Adrenal gland (tissue), 9 donors: ENCODE measurements at regions not wholly inside any gene's neighbourhood (a gene's known extent, or its start where the extent isn't known, plus 50 kb on each side); places are given as distances from the start of the nearest gene placed in this dataset.

Source experiments
- DNase-seq, 7 donors: peaks; one replicate each; pipeline ENCODE4 v3.0.0-alpha.2; 2019 to 2020
- H3K27ac ChIP-seq, 5 donors: fragments of 200-600 bp; sonication (generic) in 4 of 5; 1 replicate in 3 of 5; 2 replicates in 2 of 5; pipeline versions ENCODE4 v1.5.1 to v1.8.0; 2016 to 2020; ENCODE audit warnings: mild to moderate bottlenecking in 1 of 5
- H3K27me3 ChIP-seq: fragments of 200-600 bp; 2 replicates; pipeline ENCODE4 v1.8.0; 2021
- H3K36me3 ChIP-seq, 2 donors: fragments of 200-600 bp; replicated peaks in 1 of 2; 1 replicate in 1 of 2; 2 replicates in 1 of 2; pipeline versions ENCODE4 v1.5.1 to v1.8.0; 2018 to 2022
- H3K4me1 ChIP-seq, 2 donors: fragments of 200-600 bp; replicated peaks in 1 of 2; 1 replicate in 1 of 2; 2 replicates in 1 of 2; pipeline versions ENCODE4 v1.5.1 to v1.8.0; 2018 to 2021
- H3K4me3 ChIP-seq, 4 donors: fragments of 200-600 bp; sonication (generic) in 3 of 4; one replicate each; pipeline ENCODE4 v1.5.1; 2016 to 2018
- H3K9me3 ChIP-seq, 3 donors: fragments of 200-600 bp; sonication (generic) in 1 of 3; replicated peaks in 1 of 3; 1 replicate in 2 of 3; 2 replicates in 1 of 3; pipeline versions ENCODE4 v1.5.1 to v1.8.0; 2016 to 2021
- CTCF ChIP-seq, 6 experiments: fragments of 450-650 bp in 4 of 6; fragments of 200-600 bp in 2 of 6; sonication (generic) in 1 of 6; IDR thresholded peaks; 1 replicate in 5 of 6; 2 replicates in 1 of 6; pipeline versions ENCODE4 v1.5.1 to v1.8.0; 2016 to 2021; ENCODE audit warnings: antibody characterized with exemption in 6 of 6, mild to moderate bottlenecking in 2 of 6, moderate library complexity in 1 of 6
- POLR2A ChIP-seq, 2 donors: fragments of 450-650 bp; IDR thresholded peaks; one replicate each; pipeline ENCODE4 v1.6.1; 2017; ENCODE audit warnings: antibody characterized with exemption in 2 of 2, mild to moderate bottlenecking in 2 of 2, moderate library complexity in 1 of 2
- WGBS, 4 donors: extraction: QIAGEN DNeasy Blood & Tissue Kit in 2 of 4; methylation state at CpG; one replicate each; pipeline versions ENCODE4 v1.1.5 to v1.1.7; 2013 to 2017; 5-methylcytosine and 5-hydroxymethylcytosine counted together
- intact Hi-C, 2 donors: fragments of 100-400 bp; cut with DNase I; formaldehyde crosslinking; loops; one replicate each; pipeline versions ENCODE4 v1.14.1 to v1.15.0; 2022 to 2023
- donor health status: healthy with polysubstance abuse.
- donor health status: Bipolar disorder and iron deficiency.
- donor health status: DM: yes; HTN: yes; CAD: no.
- donor health status: DM: no; HTN: no; CAD: no.
- donor health status: DM: no; HTN: no; CAD: no.

- Histone ChIP-seq H3K4me1 (no peaks in the 10 kb centered on the region), H3K27ac (no peak overlapping the region), H3K4me3 (no peak overlapping the region), H3K36me3 (no peaks in the 10 kb centered on the region), H3K9me3 (no peaks in the 10 kb centered on the region), H3K27me3 (no peaks in the 10 kb centered on the region)
- no peak for TF ChIP-seq CTCF (IDR thresholded peaks at IDR 0.05)
- TF ChIP-seq POLR2A (IDR thresholded peaks at IDR 0.05) = no peak
- DNase-seq = no peak
- WGBS, 4 donors = 73 to 81% (median 77%) methylated on average over 3 of the region's 3 CpGs
- intact Hi-C loops = no loop called here
Measured at GRCh38 chr3:147034359-147034758, 372.0 kb downstream of the ZIC4 start.

GRCh38 chr3:147030274-147030673 is 376.1 kb downstream of the ZIC4 start:
- intact Hi-C loops = no loop called here
- Histone ChIP-seq H3K4me1 (no peaks in the 10 kb centered on the region), H3K4me3 (no peak overlapping the region), H3K27me3 (no peaks in the 10 kb centered on the region), H3K9me3 (no peaks in the 10 kb centered on the region), H3K36me3 (no peaks in the 10 kb centered on the region), H3K27ac (no peak overlapping the region)
- DNase-seq = no peak
- TF ChIP-seq POLR2A (IDR thresholded peaks at IDR 0.05) = no peak
- TF ChIP-seq CTCF (IDR thresholded peaks at IDR 0.05) = no peak
- 46 to 62% (median 53%) methylated on average over 2 of the region's 2 CpGs for WGBS, 4 donors

- no peak for DNase-seq
- WGBS, 4 donors = 36 to 85% (median 74%) methylated on average over 1 to 3 of the region's 3 CpGs
- TF ChIP-seq CTCF (IDR thresholded peaks at IDR 0.05) (no peak), POLR2A (IDR thresholded peaks at IDR 0.05) (no peak)
- H3K36me3 ChIP-seq = no peaks in the 10 kb centered on the region
- no peaks in the 10 kb centered on the region for H3K27me3 ChIP-seq
- no peak overlapping the region for H3K4me3 ChIP-seq
- H3K9me3 ChIP-seq = no peaks in the 10 kb centered on the region
- H3K27ac ChIP-seq = no peak overlapping the region
- no peaks in the 10 kb centered on the region for H3K4me1 ChIP-seq
- intact Hi-C loops = no loop called here
Measured at GRCh38 chr3:147015334-147015733, 391.0 kb downstream of the ZIC4 start.

GRCh38 chr3:147008886-147009285 is 397.5 kb downstream of the ZIC4 start:
- intact Hi-C loops = no loop called here
- no peak for TF ChIP-seq POLR2A (IDR thresholded peaks at IDR 0.05)
- no peak for TF ChIP-seq CTCF (IDR thresholded peaks at IDR 0.05)
- H3K27me3 ChIP-seq = no peaks in the 10 kb centered on the region
- no peaks in the 10 kb centered on the region for H3K4me1 ChIP-seq
- no peaks in the 10 kb centered on the region for H3K36me3 ChIP-seq
- no peak overlapping the region for H3K27ac ChIP-seq
- no peak overlapping the region for H3K4me3 ChIP-seq
- no peaks in the 10 kb centered on the region for H3K9me3 ChIP-seq
- no peak for DNase-seq
- 33 to 68% (median 46%) methylated on average over 1 of the region's 1 CpG for WGBS, 4 donors
